MCF 10A (cell line): ENCODE measurements at regions not wholly inside any gene's neighbourhood (a gene's known extent, or its start where the extent isn't known, plus 50 kb on each side); places are given as distances from the start of the nearest gene placed in this dataset.

Experiments
- BruUV-seq: library from RNA; stranded (reverse); fragments of 400-500 nt; replicated peaks from 2 replicates; lab custom pipeline; 2021; lab: Mats Ljungman, UMichigan
- CTCF ChIA-PET: fragments of 300-600 bp; sonication (Branson Sonifier 250); formaldehyde crosslinking; extraction: SDS; loops from one replicate; lab custom pipeline; 2021; ENCODE audit warnings: antibody characterized with exemption, inconsistent platforms; lab: Yijun Ruan, JAX
- POLR2A ChIA-PET: fragments of 300-600, 350-650 bp; sonication (Branson Sonifier 250); formaldehyde crosslinking; extraction: SDS; loops from one replicate; lab custom pipeline; 2020; ENCODE audit warnings: antibody characterized with exemption, inconsistent platforms; lab: Yijun Ruan, JAX
- DNase-seq: peaks from one replicate; pipeline ENCODE4 v3.0.0-alpha.2; 2018; ENCODE audit not compliant: unreplicated experiment
- H3K27ac Mint-ChIP-seq: one replicate; pipeline ENCODE4 v1.8.0; 2022; ENCODE audit warnings: mild to moderate bottlenecking, low read depth, mixed read lengths; ENCODE audit not compliant: unreplicated experiment
- H3K27me3 Mint-ChIP-seq: one replicate; pipeline ENCODE4 v1.8.0; 2022; ENCODE audit warnings: mixed read lengths; ENCODE audit not compliant: insufficient read depth, unreplicated experiment
- H3K36me3 Mint-ChIP-seq: one replicate; pipeline ENCODE4 v1.8.0; 2022; ENCODE audit warnings: mild to moderate bottlenecking, moderate library complexity, mixed read lengths; ENCODE audit not compliant: insufficient read depth, unreplicated experiment
- H3K4me1 Mint-ChIP-seq: one replicate; pipeline ENCODE4 v1.8.0; 2022; ENCODE audit warnings: mixed read lengths; ENCODE audit not compliant: insufficient read depth, unreplicated experiment
- H3K4me3 Mint-ChIP-seq: one replicate; pipeline ENCODE4 v1.8.0; 2022; ENCODE audit warnings: mild to moderate bottlenecking, moderate library complexity, mixed read lengths; ENCODE audit not compliant: unreplicated experiment
- H3K9me3 Mint-ChIP-seq: one replicate; pipeline ENCODE4 v1.8.0; 2022; ENCODE audit warnings: mixed read lengths; ENCODE audit not compliant: unreplicated experiment
- intact Hi-C: fragments of 100-400 bp; cut with micrococcal nuclease; formaldehyde crosslinking; loops from 2 replicates; pipeline ENCODE4 v1.14.1; 2022
- TF ChIP-seq, protein P1 (sequence below): fragments of 200-600 bp; IDR thresholded peaks from one replicate; pipeline ENCODE4 v1.8.0; 2022; ENCODE audit warnings: antibody characterized with exemption, mild to moderate bottlenecking; ENCODE audit not compliant: unreplicated experiment

DNA sequence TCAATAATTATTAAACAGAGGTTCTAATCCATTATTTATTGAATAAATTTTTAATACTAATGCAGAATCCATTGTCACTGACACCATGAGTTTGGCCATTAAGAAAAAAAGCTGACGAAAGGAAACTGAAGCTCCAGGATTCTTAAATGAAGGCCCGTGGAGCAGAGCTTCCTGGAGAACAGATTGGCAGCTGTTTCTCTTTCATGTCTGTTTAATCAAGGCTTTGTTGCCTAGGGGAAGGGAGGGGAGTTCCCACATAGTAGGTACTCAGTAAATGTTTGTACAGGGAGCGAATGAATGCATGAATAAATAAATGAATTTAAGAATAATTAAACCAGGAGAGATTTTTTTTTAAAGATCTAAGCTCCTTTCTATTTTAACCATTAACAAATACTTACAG lies 315.1 kb upstream of the KLHL29 start:
- Mint-ChIP-seq H3K36me3 (no peaks in the 10 kb centered on the region), H3K4me1 (no peaks in the 10 kb centered on the region), H3K27ac (no peak overlapping the region), H3K4me3 (no peak overlapping the region), H3K9me3 (no peaks in the 10 kb centered on the region), H3K27me3 (peaks cover 18% of the 10 kb centered on the region)
- BruUV-seq = no TSS peak
- TF ChIP-seq, protein P1, sequence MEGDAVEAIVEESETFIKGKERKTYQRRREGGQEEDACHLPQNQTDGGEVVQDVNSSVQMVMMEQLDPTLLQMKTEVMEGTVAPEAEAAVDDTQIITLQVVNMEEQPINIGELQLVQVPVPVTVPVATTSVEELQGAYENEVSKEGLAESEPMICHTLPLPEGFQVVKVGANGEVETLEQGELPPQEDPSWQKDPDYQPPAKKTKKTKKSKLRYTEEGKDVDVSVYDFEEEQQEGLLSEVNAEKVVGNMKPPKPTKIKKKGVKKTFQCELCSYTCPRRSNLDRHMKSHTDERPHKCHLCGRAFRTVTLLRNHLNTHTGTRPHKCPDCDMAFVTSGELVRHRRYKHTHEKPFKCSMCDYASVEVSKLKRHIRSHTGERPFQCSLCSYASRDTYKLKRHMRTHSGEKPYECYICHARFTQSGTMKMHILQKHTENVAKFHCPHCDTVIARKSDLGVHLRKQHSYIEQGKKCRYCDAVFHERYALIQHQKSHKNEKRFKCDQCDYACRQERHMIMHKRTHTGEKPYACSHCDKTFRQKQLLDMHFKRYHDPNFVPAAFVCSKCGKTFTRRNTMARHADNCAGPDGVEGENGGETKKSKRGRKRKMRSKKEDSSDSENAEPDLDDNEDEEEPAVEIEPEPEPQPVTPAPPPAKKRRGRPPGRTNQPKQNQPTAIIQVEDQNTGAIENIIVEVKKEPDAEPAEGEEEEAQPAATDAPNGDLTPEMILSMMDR = no peak
- ChIA-PET CTCF (no interaction called here), POLR2A (no interaction called here)
- intact Hi-C loops = no loop called here
- no peak for DNase-seq

DNA sequence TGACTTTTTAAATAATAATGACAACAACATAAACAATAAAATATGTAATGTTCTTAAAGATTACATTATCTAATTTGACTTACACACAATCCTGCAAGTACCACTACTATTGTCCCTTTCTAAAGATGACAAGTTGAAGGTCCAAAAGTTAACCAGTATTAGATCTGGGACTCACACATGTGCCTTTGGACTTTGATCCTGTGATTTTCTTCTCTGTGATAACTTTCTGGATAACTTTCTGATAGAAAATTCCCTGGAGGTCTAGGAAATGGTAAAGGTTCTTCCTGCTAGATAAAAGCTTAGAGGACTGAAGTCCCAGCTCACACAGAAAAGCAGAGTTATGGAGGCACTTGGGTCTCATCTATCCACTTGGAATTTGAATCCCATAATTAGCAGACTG lies 311.9 kb upstream of the KLHL29 start:
- no peaks in the 10 kb centered on the region for H3K36me3 Mint-ChIP-seq
- peaks cover 23% of the 10 kb centered on the region for H3K27me3 Mint-ChIP-seq
- intact Hi-C loops = no loop called here
- H3K27ac Mint-ChIP-seq = no peak overlapping the region
- CTCF ChIA-PET = no interaction called here
- H3K4me1 Mint-ChIP-seq = no peaks in the 10 kb centered on the region
- POLR2A ChIA-PET = no interaction called here
- H3K9me3 Mint-ChIP-seq = no peaks in the 10 kb centered on the region
- no peak for DNase-seq
- no peak overlapping the region for H3K4me3 Mint-ChIP-seq
- TF ChIP-seq, protein P1 = no peak
- no TSS peak for BruUV-seq

- CTCF ChIA-PET = no interaction called here
- Mint-ChIP-seq H3K27me3 (peaks cover 23% of the 10 kb centered on the region), H3K4me3 (no peak overlapping the region), H3K9me3 (no peaks in the 10 kb centered on the region), H3K36me3 (no peaks in the 10 kb centered on the region), H3K4me1 (no peaks in the 10 kb centered on the region), H3K27ac (no peak overlapping the region)
- DNase-seq = no peak
- intact Hi-C loops = no loop called here
- TF ChIP-seq, protein P1 = no peak
- no TSS peak for BruUV-seq
- POLR2A ChIA-PET = no interaction called here
Measured at GRCh38 chr2:23073671-23074070, 311.3 kb upstream of the KLHL29 start.

- peaks cover 7% of the 10 kb centered on the region for H3K9me3 Mint-ChIP-seq
- H3K36me3 Mint-ChIP-seq = no peaks in the 10 kb centered on the region
- no TSS peak for BruUV-seq
- peaks cover 34% of the 10 kb centered on the region for H3K27me3 Mint-ChIP-seq
- ChIA-PET POLR2A (no interaction called here), CTCF (no interaction called here)
- intact Hi-C loops = no loop called here
- no peak overlapping the region for H3K4me3 Mint-ChIP-seq
- no peaks in the 10 kb centered on the region for H3K4me1 Mint-ChIP-seq
- no peak overlapping the region for H3K27ac Mint-ChIP-seq
- DNase-seq = peak; percentile 41
- TF ChIP-seq, protein P1 = no peak
Measured at GRCh38 chr2:23077596-23077995, 307.4 kb upstream of the KLHL29 start.
